HepG2 (cell line): ENCODE measurements at regions not wholly inside any gene's neighbourhood (a gene's known extent, or its start where the extent isn't known, plus 50 kb on each side); places are given as distances from the start of the nearest gene placed in this dataset.

Experiments
- ATAC-seq: fragments of 200-7000 bp; cut with Tn5 transposase; 3 replicates; pipeline ENCODE4 v1.9.1; 2020; ENCODE audit warnings: mild to moderate bottlenecking, moderate library complexity
- BruUV-seq: library from RNA; stranded (reverse); fragments of 400-500 nt; replicated peaks from 2 replicates; lab custom pipeline; 2021; lab: Mats Ljungman, UMichigan
- CTCF ChIA-PET: fragments of 300-600 bp; formaldehyde crosslinking; extraction: SDS; loops from one replicate; lab custom pipeline; 2021; ENCODE audit warnings: low total read pairs, inconsistent platforms, low intra/inter-chr PET ratio; lab: Yijun Ruan, JAX
- POLR2A ChIA-PET: fragments of 350-600 bp; sonication (Branson Sonifier 250); formaldehyde crosslinking; loops from one replicate; lab custom pipeline; 2020; ENCODE audit warnings: antibody characterized with exemption, inconsistent platforms; lab: Yijun Ruan, JAX
- DNase-seq: peaks from one replicate; pipeline ENCODE4 v3.0.0-alpha.2; 2015; ENCODE audit warnings: low spot score
- FAIRE-seq: peaks from 3 replicates; lab custom pipeline; 2011; peaks lifted over from hg19 to GRCh38; lab: Jason Lieb, UNC
- H2AFZ ChIP-seq: one replicate; pipeline ENCODE4 v1.6.1; 2011; ENCODE audit warnings: low read length, inconsistent platforms
- H3K27ac ChIP-seq: fragments of 300-600 bp; 3 replicates; pipeline ENCODE4 v1.8.0; 2011; ENCODE audit warnings: mixed run types, mild to moderate bottlenecking, mixed read lengths, low read length, inconsistent platforms; ENCODE audit not compliant: insufficient read depth; ENCODE audit errors: extremely low read length
- H3K27me3 ChIP-seq, 2 experiments: fragments of 200-600 bp in 1 of 2; 2 replicates in 1 of 2; 3 replicates in 1 of 2; pipeline versions ENCODE4 v1.6.0 to v1.8.0; 2011; ENCODE audit warnings: low read length in 2 of 2, mild to moderate bottlenecking in 2 of 2, moderate library complexity in 2 of 2, inconsistent platforms in 1 of 2; ENCODE audit not compliant: insufficient read depth in 2 of 2, control insufficient read depth in 1 of 2
- H3K36me3 ChIP-seq, 2 experiments: fragments of 200-600 bp in 1 of 2; replicated peaks in 1 of 2; 2 replicates in 1 of 2; 3 replicates in 1 of 2; pipeline versions ENCODE4 v1.5.1 to v1.8.0; 2011; ENCODE audit warnings: low read length in 2 of 2, inconsistent platforms in 1 of 2; ENCODE audit not compliant: insufficient read depth in 2 of 2, control insufficient read depth in 1 of 2
- H3K4me1 ChIP-seq: 2 replicates; pipeline ENCODE4 v1.5.1; 2012; ENCODE audit warnings: low read length, inconsistent platforms; ENCODE audit not compliant: insufficient read depth
- H3K4me2 ChIP-seq: 2 replicates; pipeline ENCODE4 v1.6.0; 2011; ENCODE audit warnings: low read depth, low read length, inconsistent platforms
- H3K4me3 ChIP-seq, 3 experiments: fragments of 200-600 bp in 1 of 3; sonication (generic), shearing (Covaris generic) in 1 of 3; replicated peaks in 1 of 3; 2 replicates each; pipeline ENCODE4 v1.5.1; 2011 to 2016; ENCODE audit warnings: low read length in 3 of 3, inconsistent platforms in 2 of 3, low read depth in 2 of 3, mild to moderate bottlenecking in 2 of 3, control low read depth in 1 of 3, mixed read lengths in 1 of 3; ENCODE audit not compliant: insufficient read depth in 1 of 3
- H3K79me2 ChIP-seq: one replicate; pipeline ENCODE4 v1.6.1; 2011; ENCODE audit warnings: low read length, inconsistent platforms; ENCODE audit not compliant: insufficient read depth
- H3K9ac ChIP-seq: 2 replicates; pipeline ENCODE4 v1.6.0; 2011; ENCODE audit warnings: mild to moderate bottlenecking, low read depth, low read length, inconsistent platforms; ENCODE audit not compliant: insufficient read depth
- H3K9me3 ChIP-seq: 2 replicates; pipeline ENCODE4 v1.5.1; 2012; ENCODE audit warnings: mild to moderate bottlenecking, low read length
- H4K20me1 ChIP-seq: 2 replicates; pipeline ENCODE4 v1.6.0; 2011; ENCODE audit warnings: inconsistent platforms, mild to moderate bottlenecking, low read length, moderate library complexity; ENCODE audit not compliant: insufficient read depth
- GLI4 ChIP-seq: sonication (generic); formaldehyde crosslinking; IDR thresholded peaks from 2 replicates; pipeline ENCODE4 v1.5.1; 2020; ENCODE audit warnings: missing genetic modification reagents, mild to moderate bottlenecking, moderate library complexity, borderline replicate concordance
- HOXA7 ChIP-seq: sonication (generic); formaldehyde crosslinking; IDR thresholded peaks from 2 replicates; pipeline ENCODE4 v1.8.1; 2022; ENCODE audit warnings: mild to moderate bottlenecking, missing genetic modification reagents, moderate library complexity
- KDM4B ChIP-seq: sonication (generic); formaldehyde crosslinking; IDR thresholded peaks from 2 replicates; pipeline ENCODE4 v1.4.0; 2020; ENCODE audit warnings: missing genetic modification reagents
- KDM5A ChIP-seq: fragments of 200-600 bp; sonication (generic); IDR thresholded peaks from 2 replicates; pipeline ENCODE4 v1.7.0; 2018; ENCODE audit warnings: antibody characterized with exemption, mild to moderate bottlenecking, low read length, borderline replicate concordance
- TOPORS ChIP-seq: sonication (generic); formaldehyde crosslinking; IDR thresholded peaks from 2 replicates; pipeline ENCODE4 v1.8.0; 2023; ENCODE audit warnings: mild to moderate bottlenecking, missing genetic modification reagents
- ZEB1 ChIP-seq: IDR thresholded peaks from 2 replicates; pipeline ENCODE4 v1.6.1; 2012; ENCODE audit warnings: mild to moderate bottlenecking, low read depth, inconsistent platforms; ENCODE audit not compliant: insufficient replicate concordance
- ZNF232 ChIP-seq: sonication (generic); formaldehyde crosslinking; IDR thresholded peaks from 2 replicates; pipeline ENCODE4 v1.4.0; 2020; ENCODE audit warnings: missing genetic modification reagents, borderline replicate concordance
- ZNF549 ChIP-seq: sonication (generic); formaldehyde crosslinking; IDR thresholded peaks from 2 replicates; pipeline ENCODE4 v1.5.0; 2020; ENCODE audit warnings: missing genetic modification reagents
- ZNF678 ChIP-seq: sonication (generic); formaldehyde crosslinking; IDR thresholded peaks from 2 replicates; pipeline ENCODE4 v1.4.0; 2020; ENCODE audit warnings: mild to moderate bottlenecking, missing genetic modification reagents
- ZNF747 ChIP-seq: sonication (generic); formaldehyde crosslinking; IDR thresholded peaks from 2 replicates; pipeline ENCODE4 v1.8.1; 2023; ENCODE audit warnings: missing genetic modification reagents, mild to moderate bottlenecking, borderline replicate concordance
- WGBS: methylation state at CpG from one replicate; pipeline ENCODE4 v1.1.6; 2017; ENCODE audit warnings: low lambda C conversion rate; 5-methylcytosine and 5-hydroxymethylcytosine counted together
- in situ Hi-C: cut with HindIII; loops from 2 replicates; pipeline ENCODE4 v1.10.0; 2017; ENCODE audit warnings: low pct_unique_long_range_greater_than_20kb; ENCODE audit not compliant: extremely low pct_ligation_motif_present
- intact Hi-C: fragments of 100-400 bp; cut with micrococcal nuclease; formaldehyde crosslinking; loops from one replicate; pipeline ENCODE4 v1.10.0; 2022; ENCODE audit not compliant: unreplicated experiment
- TF ChIP-seq, protein P1 (sequence below): fragments of 450-650 bp; IDR thresholded peaks from 2 replicates; pipeline ENCODE4 v1.6.1; 2017
- TF ChIP-seq, protein P2 (sequence below): IDR thresholded peaks from 2 replicates; pipeline ENCODE4 v1.6.1; 2016; ENCODE audit warnings: low read depth
- TF ChIP-seq, protein P3 (sequence below): sonication (generic); formaldehyde crosslinking; IDR thresholded peaks from 2 replicates; pipeline ENCODE4 v1.8.0; 2022; ENCODE audit warnings: missing genetic modification reagents, low read depth, mild to moderate bottlenecking, borderline replicate concordance
- TF ChIP-seq, protein P4 (sequence below): sonication (generic); formaldehyde crosslinking; IDR thresholded peaks from 2 replicates; pipeline ENCODE4 v1.4.0; 2020; ENCODE audit warnings: missing genetic modification reagents

DNA sequence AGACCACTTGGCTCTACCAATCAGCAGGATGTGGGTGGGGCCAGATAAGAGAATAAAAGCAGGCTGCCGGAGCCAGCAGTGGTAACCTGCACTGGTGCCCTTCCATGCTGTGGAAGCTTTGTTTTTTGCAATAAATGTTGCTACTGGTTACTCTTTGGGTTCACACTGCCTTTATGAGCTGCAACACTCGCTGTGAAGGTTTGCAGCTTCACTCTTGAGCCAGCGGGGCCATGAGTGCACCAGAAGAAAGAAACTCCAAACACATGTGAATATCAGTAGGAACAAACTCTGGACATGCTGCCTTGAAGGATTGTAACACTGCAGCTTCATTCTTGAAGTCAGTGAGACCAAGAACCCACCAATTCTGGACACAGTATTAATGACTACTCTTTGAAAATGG lies 89.9 kb upstream of the MBOAT1 start:
- Histone ChIP-seq H3K4me2 (no peak overlapping the region), H3K4me3 (no peak overlapping the region), H3K27ac (no peak overlapping the region), H4K20me1 (no peaks in the 10 kb centered on the region), H2AFZ (no peak overlapping the region), H3K4me1 (no peaks in the 10 kb centered on the region), H3K36me3 (no peaks in the 10 kb centered on the region), H3K79me2 (no peaks in the 10 kb centered on the region), H3K9me3 (no peaks in the 10 kb centered on the region), H3K27me3 (peaks cover 0 to 4% of the 10 kb centered on the region in 2 experiments; a peak in 1 of 5 replicates), H3K9ac (no peak overlapping the region)
- ATAC-seq: no peak
- no TSS peak for BruUV-seq
- WGBS: 60% methylated on average over 3 of the region's 3 CpGs
- ChIA-PET CTCF (no interaction called here), POLR2A (no interaction called here)
- no peak for DNase-seq
- in situ Hi-C loops: no loop called here
- intact Hi-C loops: no loop called here
- no peak for FAIRE-seq
- TF ChIP-seq ZNF678 (CRISPR knock-in tag) (no peak), ZNF747 (CRISPR knock-in tag) (no peak), ZNF232 (no peak), KDM4B (CRISPR knock-in tag) (no peak), KDM5A (no peak), HOXA7 (no peak), ZEB1 (no peak), TOPORS (CRISPR knock-in tag) (no peak), GLI4 (CRISPR knock-in tag) (no peak), ZNF549 (CRISPR knock-in tag) (no peak)
- TF ChIP-seq, protein P1, sequence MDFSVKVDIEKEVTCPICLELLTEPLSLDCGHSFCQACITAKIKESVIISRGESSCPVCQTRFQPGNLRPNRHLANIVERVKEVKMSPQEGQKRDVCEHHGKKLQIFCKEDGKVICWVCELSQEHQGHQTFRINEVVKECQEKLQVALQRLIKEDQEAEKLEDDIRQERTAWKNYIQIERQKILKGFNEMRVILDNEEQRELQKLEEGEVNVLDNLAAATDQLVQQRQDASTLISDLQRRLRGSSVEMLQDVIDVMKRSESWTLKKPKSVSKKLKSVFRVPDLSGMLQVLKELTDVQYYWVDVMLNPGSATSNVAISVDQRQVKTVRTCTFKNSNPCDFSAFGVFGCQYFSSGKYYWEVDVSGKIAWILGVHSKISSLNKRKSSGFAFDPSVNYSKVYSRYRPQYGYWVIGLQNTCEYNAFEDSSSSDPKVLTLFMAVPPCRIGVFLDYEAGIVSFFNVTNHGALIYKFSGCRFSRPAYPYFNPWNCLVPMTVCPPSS: no peak
- TF ChIP-seq, protein P2, sequence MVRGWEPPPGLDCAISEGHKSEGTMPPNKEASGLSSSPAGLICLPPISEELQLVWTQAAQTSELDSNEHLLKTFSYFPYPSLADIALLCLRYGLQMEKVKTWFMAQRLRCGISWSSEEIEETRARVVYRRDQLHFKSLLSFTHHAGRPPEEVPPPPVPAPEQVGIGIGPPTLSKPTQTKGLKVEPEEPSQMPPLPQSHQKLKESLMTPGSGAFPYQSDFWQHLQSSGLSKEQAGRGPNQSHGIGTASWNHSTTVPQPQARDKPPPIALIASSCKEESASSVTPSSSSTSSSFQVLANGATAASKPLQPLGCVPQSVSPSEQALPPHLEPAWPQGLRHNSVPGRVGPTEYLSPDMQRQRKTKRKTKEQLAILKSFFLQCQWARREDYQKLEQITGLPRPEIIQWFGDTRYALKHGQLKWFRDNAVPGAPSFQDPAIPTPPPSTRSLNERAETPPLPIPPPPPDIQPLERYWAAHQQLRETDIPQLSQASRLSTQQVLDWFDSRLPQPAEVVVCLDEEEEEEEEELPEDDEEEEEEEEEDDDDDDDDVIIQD (CRISPR knock-in tag): no peak
- TF ChIP-seq, protein P3, sequence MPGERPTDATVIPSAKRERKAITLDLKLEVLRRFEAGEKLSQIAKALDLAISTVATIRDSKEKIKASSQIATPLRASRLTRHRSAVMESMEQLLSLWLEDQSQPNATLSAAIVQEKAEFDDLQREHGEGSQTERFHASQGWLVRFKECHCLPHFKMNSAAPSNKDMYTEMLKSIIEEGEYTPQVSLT (CRISPR knock-in tag): no peak
- TF ChIP-seq, protein P4, sequence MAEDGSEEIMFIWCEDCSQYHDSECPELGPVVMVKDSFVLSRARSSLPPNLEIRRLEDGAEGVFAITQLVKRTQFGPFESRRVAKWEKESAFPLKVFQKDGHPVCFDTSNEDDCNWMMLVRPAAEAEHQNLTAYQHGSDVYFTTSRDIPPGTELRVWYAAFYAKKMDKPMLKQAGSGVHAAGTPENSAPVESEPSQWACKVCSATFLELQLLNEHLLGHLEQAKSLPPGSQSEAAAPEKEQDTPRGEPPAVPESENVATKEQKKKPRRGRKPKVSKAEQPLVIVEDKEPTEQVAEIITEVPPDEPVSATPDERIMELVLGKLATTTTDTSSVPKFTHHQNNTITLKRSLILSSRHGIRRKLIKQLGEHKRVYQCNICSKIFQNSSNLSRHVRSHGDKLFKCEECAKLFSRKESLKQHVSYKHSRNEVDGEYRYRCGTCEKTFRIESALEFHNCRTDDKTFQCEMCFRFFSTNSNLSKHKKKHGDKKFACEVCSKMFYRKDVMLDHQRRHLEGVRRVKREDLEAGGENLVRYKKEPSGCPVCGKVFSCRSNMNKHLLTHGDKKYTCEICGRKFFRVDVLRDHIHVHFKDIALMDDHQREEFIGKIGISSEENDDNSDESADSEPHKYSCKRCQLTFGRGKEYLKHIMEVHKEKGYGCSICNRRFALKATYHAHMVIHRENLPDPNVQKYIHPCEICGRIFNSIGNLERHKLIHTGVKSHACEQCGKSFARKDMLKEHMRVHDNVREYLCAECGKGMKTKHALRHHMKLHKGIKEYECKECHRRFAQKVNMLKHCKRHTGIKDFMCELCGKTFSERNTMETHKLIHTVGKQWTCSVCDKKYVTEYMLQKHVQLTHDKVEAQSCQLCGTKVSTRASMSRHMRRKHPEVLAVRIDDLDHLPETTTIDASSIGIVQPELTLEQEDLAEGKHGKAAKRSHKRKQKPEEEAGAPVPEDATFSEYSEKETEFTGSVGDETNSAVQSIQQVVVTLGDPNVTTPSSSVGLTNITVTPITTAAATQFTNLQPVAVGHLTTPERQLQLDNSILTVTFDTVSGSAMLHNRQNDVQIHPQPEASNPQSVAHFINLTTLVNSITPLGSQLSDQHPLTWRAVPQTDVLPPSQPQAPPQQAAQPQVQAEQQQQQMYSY: no peak
